ENCODE measurements at regions not wholly inside any gene's neighbourhood (a gene's known extent, or its start where the extent isn't known, plus 50 kb on each side); places are given as distances from the start of the nearest gene placed in this dataset.

- no peak overlapping the region for H3K4me2 ChIP-seq (ENCODE audit: insufficient read depth in 1 of 2, low read depth in 2 of 2, low read length in 2 of 2)
- H3K14ac ChIP-seq (ENCODE audit: insufficient read length) = no peak overlapping the region
- no peak overlapping the region for H2AK5ac ChIP-seq (ENCODE audit: low read depth, low read length)
- CTCF ChIA-PET (ENCODE audit: partially characterized antibody) = no interaction called here
- FAIRE-seq (no peak), DNase-seq (ENCODE audit: low read depth in 1 of 2, low spot score in 2 of 2) (no peak)
- no peak overlapping the region for H3K9ac ChIP-seq (replicated peaks in 1 of 4; ENCODE audit: extremely low read depth in 1 of 4, low read depth in 3 of 4, low read length in 3 of 4)
- H4K91ac ChIP-seq (replicated peaks; ENCODE audit: insufficient read length, low read length) = no peak overlapping the region
- no peak overlapping the region for H3K18ac ChIP-seq (ENCODE audit: extremely low read depth, low read length)
- no peak overlapping the region for H2BK5ac ChIP-seq (ENCODE audit: low read depth, low read length)
- no peaks in the 10 kb centered on the region for H3K36me3 ChIP-seq (ENCODE audit: control insufficient read depth in 2 of 4, insufficient read depth in 4 of 4, low read length in 3 of 4)
- no peak overlapping the region for H3K4ac ChIP-seq (replicated peaks; ENCODE audit: insufficient read length, low read depth, low read length)
- no peak overlapping the region for H3K56ac ChIP-seq (replicated peaks; ENCODE audit: insufficient read length, low read depth, low read length)
- H3K79me1 ChIP-seq (ENCODE audit: low read depth, low read length) = no peaks in the 10 kb centered on the region
- H3K4me1 ChIP-seq (replicated peaks in 1 of 4; ENCODE audit: control insufficient read depth in 3 of 4, insufficient read depth in 4 of 4, low read length in 3 of 4) = no peaks in the 10 kb centered on the region
- H2BK120ac ChIP-seq (replicated peaks; ENCODE audit: low read depth, low read length) = no peak overlapping the region
- no peak overlapping the region for H2BK15ac ChIP-seq (ENCODE audit: low read length)
- no peaks in the 10 kb centered on the region for H3K79me2 ChIP-seq (ENCODE audit: control insufficient read depth in 1 of 2, insufficient read depth in 2 of 2, low read length in 2 of 2)
- POLR2A ChIA-PET (ENCODE audit: partially characterized antibody) = no interaction called here
- no peaks in the 10 kb centered on the region for H3K27me3 ChIP-seq (replicated peaks in 1 of 4; ENCODE audit: control insufficient read depth in 3 of 4, extremely low read depth in 1 of 4, insufficient read depth in 3 of 4, low read length in 3 of 4)
- H4K8ac ChIP-seq (ENCODE audit: extremely low read depth, insufficient read depth, low read length) = no peak overlapping the region
- H4K5ac ChIP-seq (ENCODE audit: insufficient read length, low read depth, low read length) = no peak overlapping the region
- H3K23ac ChIP-seq (ENCODE audit: insufficient read length) = no peak overlapping the region
- H3K27ac ChIP-seq (ENCODE audit: low read depth, low read length) = no peak overlapping the region
- H3K23me2 ChIP-seq (ENCODE audit: low read depth, low read length) = no peaks in the 10 kb centered on the region
- 70% methylated on average over 4 of the region's 4 CpGs; no CpG with 5 or more reads in 1 of the 2 experiments for whole genome bisulfite sequencing, 2 experiments (ENCODE audit: extremely low coverage in 1 of 2, insufficient coverage in 1 of 2, insufficient read length in 1 of 2, insufficient replicate concordance in 2 of 2, low coverage in 1 of 2, low lambda C conversion rate in 2 of 2, missing lambda C conversion rate in 1 of 2)
- H2BK12ac ChIP-seq (ENCODE audit: low read depth, low read length) = no peak overlapping the region
- H3K4me3 ChIP-seq (ENCODE audit: extremely low read depth in 1 of 4, insufficient read depth in 2 of 4, low read depth in 3 of 4, low read length in 4 of 4) = no peak overlapping the region
- no peak overlapping the region for H2BK20ac ChIP-seq (ENCODE audit: low read length)
- H2AFZ ChIP-seq (ENCODE audit: low read length) = 0 out of 2 replicates have a peak overlapping the region, but pooled peaks have one; percentile 26
- H4K20me1 ChIP-seq (replicated peaks in 1 of 2; ENCODE audit: control insufficient read depth in 1 of 2, insufficient read depth in 2 of 2, low read length in 2 of 2) = no peaks in the 10 kb centered on the region
- no peaks in the 10 kb centered on the region for H3K9me3 ChIP-seq (ENCODE audit: insufficient read depth in 2 of 2, low read depth in 1 of 2, low read length in 1 of 2)
- TF ChIP-seq RAD21 (IDR thresholded peaks at IDR 0.05 in 1 of 2, conservative IDR thresholded peaks at IDR 0.05 in 1 of 2; ENCODE audit: low read depth in 2 of 2, low read length in 2 of 2) (no peak), KDM5A (IDR thresholded peaks at IDR 0.05; ENCODE audit: low read length) (no peak), CREB1 (IDR thresholded peaks at IDR 0.05) (no peak), KDM1A (IDR thresholded peaks at IDR 0.05; ENCODE audit: borderline replicate concordance, low read length) (no peak), JUN (IDR thresholded peaks at IDR 0.05; ENCODE audit: low read depth, low read length) (no peak), ATF3 (IDR thresholded peaks at IDR 0.05; ENCODE audit: insufficient read depth, low read depth, low read length) (no peak), CHD2 (IDR thresholded peaks at IDR 0.05; ENCODE audit: low read length) (no peak), USF2 (IDR thresholded peaks at IDR 0.05; ENCODE audit: low read length) (no peak), SP1 (IDR thresholded peaks at IDR 0.05; ENCODE audit: low read depth, low read length) (no peak), CEBPB (IDR thresholded peaks at IDR 0.05; ENCODE audit: low read depth, low read length) (no peak), BCL11A (IDR thresholded peaks at IDR 0.05; ENCODE audit: low read depth in 2 of 2, low read length in 2 of 2) (no peak), SRF (IDR thresholded peaks at IDR 0.05; ENCODE audit: low read depth, low read length) (no peak), SAP30 (IDR thresholded peaks at IDR 0.05; ENCODE audit: insufficient read depth, insufficient replicate concordance, low read length) (no peak)
Measured at GRCh38 chr10:36117890-36118289, 475.8 kb upstream of the FZD8 start.
